ENCODE measurements at regions not wholly inside any gene's neighbourhood (a gene's known extent, or its start where the extent isn't known, plus 50 kb on each side); places are given as distances from the start of the nearest gene placed in this dataset.

DNA sequence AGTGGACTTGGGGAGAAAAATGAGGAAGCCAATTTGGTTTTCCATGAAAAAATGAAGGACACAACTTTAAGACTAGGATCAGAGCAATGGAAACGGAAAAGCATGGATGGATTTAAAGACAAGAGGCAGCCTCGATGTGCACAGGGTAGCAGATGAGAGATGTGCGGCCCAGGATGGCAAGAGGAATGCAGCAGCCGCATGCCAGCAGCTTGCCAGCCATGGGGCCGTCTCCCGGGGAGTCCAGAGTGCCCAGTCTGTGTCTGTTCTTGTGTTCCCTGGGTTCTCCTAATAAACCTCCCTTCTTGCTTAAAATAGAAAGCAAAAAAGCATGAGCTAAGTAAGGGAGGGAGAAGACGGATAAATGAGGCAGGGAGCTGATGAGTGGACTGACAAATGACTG is 68.0 kb upstream of the IQSEC1 start:
- H4K91ac ChIP-seq (ENCODE audit: low read depth, low read length): no peak overlapping the region
- no peak overlapping the region for H2BK120ac ChIP-seq (ENCODE audit: insufficient read depth, low read length, poor library complexity)
- H3K18ac ChIP-seq (ENCODE audit: low read length): no peak overlapping the region
- H3K9me3 ChIP-seq (ENCODE audit: insufficient read depth, low read depth, low read length): peaks cover 1% of the 10 kb centered on the region
- no peak overlapping the region for H2AFZ ChIP-seq (ENCODE audit: insufficient read depth, low read length, poor library complexity)
- no peak overlapping the region for H3K23ac ChIP-seq (ENCODE audit: low read length)
- H4K8ac ChIP-seq (ENCODE audit: low read depth, low read length): no peak overlapping the region
- H2BK12ac ChIP-seq (ENCODE audit: low read length): no peak overlapping the region
- no peak overlapping the region for H3K4me2 ChIP-seq (ENCODE audit: low read length)
- H3K36me3 ChIP-seq (ENCODE audit: control insufficient read depth in 1 of 2, insufficient read depth in 2 of 2, low read length in 2 of 2): no peaks in the 10 kb centered on the region
- WGBS (ENCODE audit: extremely low coverage, insufficient coverage, insufficient read length): no CpG with 5 or more reads among the region's 7 CpGs
- no peak overlapping the region for H3K4me3 ChIP-seq (ENCODE audit: low read depth, low read length)
- H3K14ac ChIP-seq (ENCODE audit: low read length): no peak overlapping the region
- no peaks in the 10 kb centered on the region for H3K79me2 ChIP-seq (ENCODE audit: control insufficient read depth, insufficient read depth, low read length, poor library complexity)
- no peak overlapping the region for H3K27ac ChIP-seq (ENCODE audit: low read depth, low read length)
- no peak overlapping the region for H2AK5ac ChIP-seq (ENCODE audit: low read length)
- H3K4ac ChIP-seq (ENCODE audit: low read depth, low read length): no peak overlapping the region
- H3K27me3 ChIP-seq (ENCODE audit: insufficient read depth, low read length): no peaks in the 10 kb centered on the region
- H4K12ac ChIP-seq (ENCODE audit: low read depth, low read length): no peak overlapping the region
- H3K79me1 ChIP-seq (ENCODE audit: low read length): no peaks in the 10 kb centered on the region
- no peak for DNase-seq
- no peak overlapping the region for H2BK5ac ChIP-seq (ENCODE audit: low read depth, low read length, poor library complexity)
- H3K4me1 ChIP-seq (ENCODE audit: control insufficient read depth in 1 of 2, insufficient read depth in 2 of 2, low read length in 2 of 2): no peaks in the 10 kb centered on the region
- H3K9ac ChIP-seq (ENCODE audit: low read length): no peak overlapping the region

DNA sequence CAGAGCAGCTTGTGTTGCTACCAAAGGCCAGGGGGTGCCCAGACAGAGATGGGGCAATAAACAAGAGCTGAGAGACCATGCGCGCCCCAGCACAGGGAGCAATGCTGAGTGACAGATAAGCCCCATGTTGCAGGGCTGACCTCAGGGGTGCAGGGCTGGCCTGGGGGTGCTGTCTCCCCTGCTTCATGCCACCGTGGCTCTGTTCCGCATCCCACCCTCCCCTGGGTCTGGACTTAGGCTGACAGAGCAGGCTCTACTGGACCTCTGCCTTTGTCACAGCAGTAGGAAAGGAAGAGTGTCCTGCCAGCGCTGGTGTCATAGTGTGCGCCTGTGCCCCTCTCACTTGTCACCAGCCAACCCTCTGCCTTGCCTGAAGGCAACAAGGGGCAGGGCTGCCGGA is 67.4 kb upstream of the IQSEC1 start:
- Histone ChIP-seq H3K14ac (ENCODE audit: low read length) (no peak overlapping the region), H4K91ac (ENCODE audit: low read depth, low read length) (no peak overlapping the region), H2BK120ac (ENCODE audit: insufficient read depth, low read length, poor library complexity) (no peak overlapping the region), H2AK5ac (ENCODE audit: low read length) (no peak overlapping the region), H3K9me3 (ENCODE audit: insufficient read depth, low read depth, low read length) (peaks cover 1% of the 10 kb centered on the region), H3K79me2 (ENCODE audit: control insufficient read depth, insufficient read depth, low read length, poor library complexity) (no peaks in the 10 kb centered on the region), H2BK5ac (ENCODE audit: low read depth, low read length, poor library complexity) (no peak overlapping the region), H3K27ac (ENCODE audit: low read depth, low read length) (no peak overlapping the region), H3K4me1 (ENCODE audit: control insufficient read depth in 1 of 2, insufficient read depth in 2 of 2, low read length in 2 of 2) (no peaks in the 10 kb centered on the region), H4K8ac (ENCODE audit: low read depth, low read length) (no peak overlapping the region), H3K4me3 (ENCODE audit: low read depth, low read length) (no peak overlapping the region), H3K4me2 (ENCODE audit: low read length) (no peak overlapping the region), H3K4ac (ENCODE audit: low read depth, low read length) (no peak overlapping the region), H3K27me3 (ENCODE audit: insufficient read depth, low read length) (no peaks in the 10 kb centered on the region), H2BK12ac (ENCODE audit: low read length) (no peak overlapping the region), H3K36me3 (ENCODE audit: control insufficient read depth in 1 of 2, insufficient read depth in 2 of 2, low read length in 2 of 2) (no peaks in the 10 kb centered on the region), H3K18ac (ENCODE audit: low read length) (no peak overlapping the region), H4K12ac (ENCODE audit: low read depth, low read length) (no peak overlapping the region), H3K9ac (ENCODE audit: low read length) (no peak overlapping the region), H2AFZ (ENCODE audit: insufficient read depth, low read length, poor library complexity) (no peak overlapping the region), H3K23ac (ENCODE audit: low read length) (no peak overlapping the region), H3K79me1 (ENCODE audit: low read length) (no peaks in the 10 kb centered on the region)
- no peak for DNase-seq
- no CpG with 5 or more reads among the region's 7 CpGs for WGBS (ENCODE audit: extremely low coverage, insufficient coverage, insufficient read length)

- H4K91ac ChIP-seq (ENCODE audit: low read depth, low read length): no peak overlapping the region
- H3K9ac ChIP-seq (ENCODE audit: low read length): no peak overlapping the region
- peaks cover 1% of the 10 kb centered on the region for H3K9me3 ChIP-seq (ENCODE audit: insufficient read depth, low read depth, low read length)
- no peak overlapping the region for H3K4ac ChIP-seq (ENCODE audit: low read depth, low read length)
- no peaks in the 10 kb centered on the region for H3K79me1 ChIP-seq (ENCODE audit: low read length)
- WGBS (ENCODE audit: extremely low coverage, insufficient coverage, insufficient read length): no CpG with 5 or more reads among the region's 4 CpGs
- no peak overlapping the region for H3K23ac ChIP-seq (ENCODE audit: low read length)
- no peaks in the 10 kb centered on the region for H3K27me3 ChIP-seq (ENCODE audit: insufficient read depth, low read length)
- DNase-seq: no peak
- no peak overlapping the region for H2AK5ac ChIP-seq (ENCODE audit: low read length)
- H3K18ac ChIP-seq (ENCODE audit: low read length): no peak overlapping the region
- H2BK5ac ChIP-seq (ENCODE audit: low read depth, low read length, poor library complexity): no peak overlapping the region
- no peak overlapping the region for H2AFZ ChIP-seq (ENCODE audit: insufficient read depth, low read length, poor library complexity)
- H2BK12ac ChIP-seq (ENCODE audit: low read length): no peak overlapping the region
- no peak overlapping the region for H4K12ac ChIP-seq (ENCODE audit: low read depth, low read length)
- H3K4me3 ChIP-seq (ENCODE audit: low read depth, low read length): no peak overlapping the region
- H3K79me2 ChIP-seq (ENCODE audit: control insufficient read depth, insufficient read depth, low read length, poor library complexity): no peaks in the 10 kb centered on the region
- H3K14ac ChIP-seq (ENCODE audit: low read length): no peak overlapping the region
- no peak overlapping the region for H3K27ac ChIP-seq (ENCODE audit: low read depth, low read length)
- no peak overlapping the region for H2BK120ac ChIP-seq (ENCODE audit: insufficient read depth, low read length, poor library complexity)
- no peaks in the 10 kb centered on the region for H3K36me3 ChIP-seq (ENCODE audit: control insufficient read depth in 1 of 2, insufficient read depth in 2 of 2, low read length in 2 of 2)
- no peaks in the 10 kb centered on the region for H3K4me1 ChIP-seq (ENCODE audit: control insufficient read depth in 1 of 2, insufficient read depth in 2 of 2, low read length in 2 of 2)
- no peak overlapping the region for H4K8ac ChIP-seq (ENCODE audit: low read depth, low read length)
- no peak overlapping the region for H3K4me2 ChIP-seq (ENCODE audit: low read length)
Measured at GRCh38 chr3:13139471-13140065, 66.3 kb upstream of the IQSEC1 start.

DNA sequence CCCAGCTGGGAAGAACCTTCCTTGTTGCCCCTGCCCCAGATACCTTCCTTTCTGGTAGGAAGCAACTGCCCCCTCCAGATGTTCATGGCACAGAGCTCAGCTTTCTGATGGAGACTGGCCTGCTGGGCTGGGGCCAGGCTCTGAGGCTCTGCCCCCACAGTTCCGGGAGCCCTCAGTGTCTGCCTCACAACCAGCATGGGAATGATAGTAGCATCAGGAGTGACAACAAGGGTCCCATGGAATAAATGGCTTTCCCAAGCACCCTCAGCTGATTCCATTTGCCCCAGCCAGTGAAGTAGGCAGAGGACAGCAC is 65.6 kb upstream of the IQSEC1 start:
- no peak overlapping the region for H2BK12ac ChIP-seq (ENCODE audit: low read length)
- H3K27me3 ChIP-seq (ENCODE audit: insufficient read depth, low read length): no peaks in the 10 kb centered on the region
- no peak overlapping the region for H2BK5ac ChIP-seq (ENCODE audit: low read depth, low read length, poor library complexity)
- no peak overlapping the region for H3K27ac ChIP-seq (ENCODE audit: low read depth, low read length)
- no peak overlapping the region for H4K8ac ChIP-seq (ENCODE audit: low read depth, low read length)
- H3K18ac ChIP-seq (ENCODE audit: low read length): no peak overlapping the region
- H3K4me3 ChIP-seq (ENCODE audit: low read depth, low read length): no peak overlapping the region
- no peak overlapping the region for H2AFZ ChIP-seq (ENCODE audit: insufficient read depth, low read length, poor library complexity)
- no peaks in the 10 kb centered on the region for H3K36me3 ChIP-seq (ENCODE audit: control insufficient read depth in 1 of 2, insufficient read depth in 2 of 2, low read length in 2 of 2)
- H2AK5ac ChIP-seq (ENCODE audit: low read length): no peak overlapping the region
- H3K4ac ChIP-seq (ENCODE audit: low read depth, low read length): no peak overlapping the region
- peaks cover 1% of the 10 kb centered on the region for H3K9me3 ChIP-seq (ENCODE audit: insufficient read depth, low read depth, low read length)
- H3K14ac ChIP-seq (ENCODE audit: low read length): no peak overlapping the region
- H4K91ac ChIP-seq (ENCODE audit: low read depth, low read length): no peak overlapping the region
- WGBS (ENCODE audit: extremely low coverage, insufficient coverage, insufficient read length): no CpG with 5 or more reads among the region's 1 CpG
- H3K4me2 ChIP-seq (ENCODE audit: low read length): no peak overlapping the region
- no peaks in the 10 kb centered on the region for H3K79me1 ChIP-seq (ENCODE audit: low read length)
- no peak overlapping the region for H2BK120ac ChIP-seq (ENCODE audit: insufficient read depth, low read length, poor library complexity)
- no peak overlapping the region for H3K9ac ChIP-seq (ENCODE audit: low read length)
- no peak overlapping the region for H3K23ac ChIP-seq (ENCODE audit: low read length)
- H3K79me2 ChIP-seq (ENCODE audit: control insufficient read depth, insufficient read depth, low read length, poor library complexity): no peaks in the 10 kb centered on the region
- no peaks in the 10 kb centered on the region for H3K4me1 ChIP-seq (ENCODE audit: control insufficient read depth in 1 of 2, insufficient read depth in 2 of 2, low read length in 2 of 2)
- no peak for DNase-seq
- no peak overlapping the region for H4K12ac ChIP-seq (ENCODE audit: low read depth, low read length)
